HG03045 (cell line): ENCODE measurements at regions not wholly inside any gene's neighbourhood (a gene's known extent, or its start where the extent isn't known, plus 50 kb on each side); places are given as distances from the start of the nearest gene placed in this dataset.
A peak's percentile ranks its signal among the peaks of the same experiment; 100 is the strongest.
"Not testable (repeated sequence)": the region's sequence is repeated elsewhere in the genome, so short reads cannot be mapped to it uniquely, and the experiment has no call there.

Experiments used
- ATAC-seq: cut with Tn5 transposase; IDR thresholded peaks from one replicate; pipeline ENCODE4 v1.9.1; 2021; ENCODE audit warnings: mild to moderate bottlenecking, moderate library complexity; ENCODE audit not compliant: unreplicated experiment

- no peak for ATAC-seq
These were observed 54.8 kb upstream of the SEC14L1 start for GRCh38 chr17:77085926-77086432.

- ATAC-seq = no peak
These were observed 54.2 kb upstream of the SEC14L1 start for GRCh38 chr17:77086433-77087010.

- no peak for ATAC-seq
These were observed 52.9 kb upstream of the SEC14L1 start for GRCh38 chr17:77087650-77088454.

GRCh38 chr17:77088455-77089123 lies 52.2 kb upstream of the SEC14L1 start:
- peak; percentile 82 for ATAC-seq

GRCh38 chr17:77089124-77089490 lies 51.7 kb upstream of the SEC14L1 start:
- ATAC-seq = no peak

- ATAC-seq = not testable (repeated sequence)
These were observed 50.8 kb upstream of the SEC14L1 start for GRCh38 chr17:77089949-77090348.

GRCh38 chr17:77090476-77090875 lies 50.3 kb upstream of the SEC14L1 start:
- no peak for ATAC-seq
